Stimulated activated CD4-positive, alpha-beta T cell treated with anti-CD3 and anti-CD28 coated beads, TNF-alpha, amount 100 ng/mL, for 1 hour (primary cell): ENCODE measurements at regions not wholly inside any gene's neighbourhood (a gene's known extent, or its start where the extent isn't known, plus 50 kb on each side); places are given as distances from the start of the nearest gene placed in this dataset.

Source experiments
- DNase-seq, 3 donors: peaks; one replicate each; pipeline ENCODE4 v3.0.0-alpha.2; 2020; ENCODE audit warnings: low read depth in 3 of 3, low spot score in 1 of 3

GRCh38 chr13:74444864-74445479 is 310.8 kb upstream of the KLF12 start:
- DNase-seq: no peak

- DNase-seq: no peak
Measured at GRCh38 chr13:74444161-74444571, 310.0 kb upstream of the KLF12 start.

- no peak for DNase-seq
Measured at GRCh38 chr13:74443631-74444030, 309.4 kb upstream of the KLF12 start.

- DNase-seq: no peak
Measured at GRCh38 chr13:74442751-74443150, 308.5 kb upstream of the KLF12 start.

- no peak for DNase-seq
Measured at GRCh38 chr13:74438901-74439300, 304.7 kb upstream of the KLF12 start.

GRCh38 chr13:74434782-74435181 is 300.6 kb upstream of the KLF12 start:
- DNase-seq: no peak

- DNase-seq: no peak
Measured at GRCh38 chr13:74424455-74424854, 290.3 kb upstream of the KLF12 start.

- DNase-seq: no peak
Measured at GRCh38 chr13:74423434-74423833, 289.2 kb upstream of the KLF12 start.

GRCh38 chr13:74414458-74414857 is 280.3 kb upstream of the KLF12 start:
- DNase-seq: no peak

GRCh38 chr13:74413482-74413881 is 279.3 kb upstream of the KLF12 start:
- no peak for DNase-seq

GRCh38 chr13:74409551-74409950 is 275.3 kb upstream of the KLF12 start:
- no peak for DNase-seq

GRCh38 chr13:74406420-74406819 is 272.2 kb upstream of the KLF12 start:
- DNase-seq: no peak

GRCh38 chr13:74398599-74398998 is 264.4 kb upstream of the KLF12 start:
- DNase-seq: no peak

GRCh38 chr13:74389056-74389455 is 254.9 kb upstream of the KLF12 start:
- DNase-seq: no peak

GRCh38 chr13:74388626-74389025 is 254.4 kb upstream of the KLF12 start:
- no peak for DNase-seq

- DNase-seq: no peak
Measured at GRCh38 chr13:74372511-74372910, 238.3 kb upstream of the KLF12 start.

- DNase-seq: no peak
Measured at GRCh38 chr13:74367193-74367592, 233.0 kb upstream of the KLF12 start.

GRCh38 chr13:74361274-74361673 is 227.1 kb upstream of the KLF12 start:
- DNase-seq: no peak

- DNase-seq: no peak
Measured at GRCh38 chr13:74346960-74347359, 212.8 kb upstream of the KLF12 start.

- no peak for DNase-seq
Measured at GRCh38 chr13:74338341-74338740, 204.1 kb upstream of the KLF12 start.

- no peak for DNase-seq
Measured at GRCh38 chr13:74336546-74336945, 202.3 kb upstream of the KLF12 start.

GRCh38 chr13:74335370-74335769 is 201.2 kb upstream of the KLF12 start:
- no peak for DNase-seq

- DNase-seq: no peak
Measured at GRCh38 chr13:74329962-74330361, 195.8 kb upstream of the KLF12 start.

GRCh38 chr13:74325106-74325505 is 190.9 kb upstream of the KLF12 start:
- no peak for DNase-seq
